Thyroid gland (tissue), 4 donors: ENCODE measurements at regions not wholly inside any gene's neighbourhood (a gene's known extent, or its start where the extent isn't known, plus 50 kb on each side); places are given as distances from the start of the nearest gene placed in this dataset.

Source experiments
- DNase-seq, 2 donors: peaks; one replicate each; pipeline ENCODE4 v3.0.0-alpha.2; 2019
- H3K27ac ChIP-seq, 3 donors: fragments of 200-600 bp; sonication (generic); 1 replicate in 2 of 3; 2 replicates in 1 of 3; pipeline ENCODE4 v1.5.1; 2016 to 2019; ENCODE audit warnings: mild to moderate bottlenecking in 1 of 3, moderate library complexity in 1 of 3
- H3K27me3 ChIP-seq: fragments of 200-600 bp; sonication (generic); one replicate; pipeline ENCODE4 v1.5.1; 2019
- H3K36me3 ChIP-seq, 2 donors: fragments of 200-600 bp; sonication (generic); one replicate each; pipeline ENCODE4 v1.5.1; 2016 to 2019
- H3K4me1 ChIP-seq, 2 donors: fragments of 200-600 bp; sonication (generic); one replicate each; pipeline ENCODE4 v1.5.1; 2017 to 2019
- H3K4me3 ChIP-seq, 3 donors: fragments of 200-600 bp; sonication (generic); replicated peaks in 1 of 3; 1 replicate in 2 of 3; 2 replicates in 1 of 3; pipeline ENCODE4 v1.5.1; 2016; ENCODE audit warnings: mild to moderate bottlenecking in 1 of 3
- H3K9me3 ChIP-seq: fragments of 200-600 bp; sonication (generic); one replicate; pipeline ENCODE4 v1.5.1; 2017
- POLR2A ChIP-seq, 2 donors: fragments of 450-650 bp; IDR thresholded peaks; one replicate each; pipeline ENCODE4 v1.6.1; 2017; ENCODE audit warnings: antibody characterized with exemption in 2 of 2, mild to moderate bottlenecking in 2 of 2, moderate library complexity in 1 of 2
- WGBS, 2 donors: methylation state at CpG; one replicate each; pipeline ENCODE4 v1.1.5; 2017; 5-methylcytosine and 5-hydroxymethylcytosine counted together
- intact Hi-C: fragments of 100-400 bp; cut with DNase I; formaldehyde crosslinking; loops from one replicate; pipeline ENCODE4 v1.15.1; 2023
- TF ChIP-seq, protein P1 (sequence below), 6 experiments: fragments of 200-600 bp in 3 of 6; fragments of 450-650 bp in 3 of 6; sonication (generic) in 3 of 6; IDR thresholded peaks; one replicate each; pipeline ENCODE4 v1.5.1; 2016 to 2019; ENCODE audit warnings: antibody characterized with exemption in 6 of 6, mild to moderate bottlenecking in 2 of 6, inconsistent platforms in 1 of 6, moderate library complexity in 1 of 6

DNA sequence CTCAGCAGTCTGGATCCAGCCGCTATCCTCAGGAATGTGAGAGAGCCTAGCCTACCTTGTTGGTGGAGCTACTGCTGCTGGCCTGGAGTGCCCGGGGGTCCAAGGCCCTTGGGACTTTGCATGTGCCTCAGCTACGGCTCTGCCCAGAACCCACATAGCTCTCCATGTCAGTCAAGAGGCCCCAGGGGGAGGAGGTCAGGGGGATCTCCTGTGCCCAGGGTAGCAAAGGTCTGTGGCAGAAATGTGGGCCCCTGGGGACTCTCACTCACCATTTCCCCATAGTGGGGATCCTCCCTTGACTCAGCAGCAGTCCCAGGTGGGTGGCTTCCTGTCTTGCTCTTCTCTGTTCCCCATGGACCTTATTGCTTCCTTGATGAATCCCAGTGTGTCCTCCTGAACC lies 342.7 kb upstream of the CHAC2 start:
- TF ChIP-seq, protein P1, sequence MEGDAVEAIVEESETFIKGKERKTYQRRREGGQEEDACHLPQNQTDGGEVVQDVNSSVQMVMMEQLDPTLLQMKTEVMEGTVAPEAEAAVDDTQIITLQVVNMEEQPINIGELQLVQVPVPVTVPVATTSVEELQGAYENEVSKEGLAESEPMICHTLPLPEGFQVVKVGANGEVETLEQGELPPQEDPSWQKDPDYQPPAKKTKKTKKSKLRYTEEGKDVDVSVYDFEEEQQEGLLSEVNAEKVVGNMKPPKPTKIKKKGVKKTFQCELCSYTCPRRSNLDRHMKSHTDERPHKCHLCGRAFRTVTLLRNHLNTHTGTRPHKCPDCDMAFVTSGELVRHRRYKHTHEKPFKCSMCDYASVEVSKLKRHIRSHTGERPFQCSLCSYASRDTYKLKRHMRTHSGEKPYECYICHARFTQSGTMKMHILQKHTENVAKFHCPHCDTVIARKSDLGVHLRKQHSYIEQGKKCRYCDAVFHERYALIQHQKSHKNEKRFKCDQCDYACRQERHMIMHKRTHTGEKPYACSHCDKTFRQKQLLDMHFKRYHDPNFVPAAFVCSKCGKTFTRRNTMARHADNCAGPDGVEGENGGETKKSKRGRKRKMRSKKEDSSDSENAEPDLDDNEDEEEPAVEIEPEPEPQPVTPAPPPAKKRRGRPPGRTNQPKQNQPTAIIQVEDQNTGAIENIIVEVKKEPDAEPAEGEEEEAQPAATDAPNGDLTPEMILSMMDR (IDR thresholded peaks at IDR 0.05), result no peak
- TF ChIP-seq POLR2A (IDR thresholded peaks at IDR 0.05), result no peak
- 60 to 67% methylated on average over 3 of the region's 3 CpGs for WGBS, 2 donors
- DNase-seq, result no peak
- H3K4me3 ChIP-seq, result no peak overlapping the region
- no peak overlapping the region for H3K27ac ChIP-seq
- intact Hi-C loops, result no loop called here
- no peaks in the 10 kb centered on the region for H3K27me3 ChIP-seq
- no peaks in the 10 kb centered on the region for H3K9me3 ChIP-seq
- H3K36me3 ChIP-seq, result no peaks in the 10 kb centered on the region
- H3K4me1 ChIP-seq, result no peaks in the 10 kb centered on the region

DNA sequence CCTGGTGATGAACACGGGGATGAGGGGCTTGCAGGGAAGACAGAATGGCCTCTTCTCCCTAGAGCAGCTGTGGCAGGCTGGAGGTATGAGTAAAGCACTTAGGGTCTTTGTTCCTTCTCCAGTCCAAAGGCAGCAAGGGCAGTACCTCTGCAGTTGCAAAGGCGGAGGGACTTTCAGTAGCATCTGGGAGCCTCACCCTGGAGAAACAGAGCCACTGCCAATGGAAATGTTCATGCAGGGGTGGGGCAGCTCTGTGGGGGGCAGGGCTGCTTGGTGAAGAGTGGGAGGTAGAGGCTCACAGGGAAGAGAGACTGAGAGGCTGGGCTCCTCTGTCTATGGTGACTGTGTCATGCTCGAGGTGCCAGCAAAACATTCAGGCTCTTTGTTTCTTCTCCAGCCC lies 344.1 kb upstream of the CHAC2 start:
- intact Hi-C loops, result no loop called here
- no peaks in the 10 kb centered on the region for H3K36me3 ChIP-seq
- DNase-seq, result no peak
- no peaks in the 10 kb centered on the region for H3K4me1 ChIP-seq
- H3K27ac ChIP-seq, result no peak overlapping the region
- TF ChIP-seq, protein P1 (IDR thresholded peaks at IDR 0.05), result no peak
- TF ChIP-seq POLR2A (IDR thresholded peaks at IDR 0.05), result no peak
- no peak overlapping the region for H3K4me3 ChIP-seq
- WGBS, 2 donors, result 84 to 96% methylated on average over 3 of the region's 3 CpGs
- H3K27me3 ChIP-seq, result no peaks in the 10 kb centered on the region
- H3K9me3 ChIP-seq, result no peaks in the 10 kb centered on the region

DNA sequence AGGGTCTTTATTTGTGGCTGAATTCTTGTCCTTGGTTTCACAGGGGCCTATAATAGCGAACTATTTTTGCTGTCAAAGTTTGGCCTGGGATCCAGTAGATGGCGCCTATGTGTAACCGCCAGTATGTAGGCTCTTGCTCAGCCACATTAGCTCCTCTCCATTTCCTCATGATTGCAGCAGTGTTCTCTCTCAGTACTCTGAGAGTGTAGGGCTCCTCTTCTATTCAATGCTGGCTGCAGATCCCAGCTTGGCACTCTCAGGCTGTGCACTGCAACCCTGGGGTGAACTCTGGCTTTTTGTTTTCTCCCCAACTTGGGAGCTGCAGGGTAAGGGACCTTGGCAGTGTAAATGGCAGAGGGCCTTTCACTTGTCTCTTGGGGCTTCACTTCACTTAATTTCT lies 344.6 kb upstream of the CHAC2 start:
- Histone ChIP-seq H3K36me3 (no peaks in the 10 kb centered on the region), H3K4me1 (no peaks in the 10 kb centered on the region), H3K9me3 (no peaks in the 10 kb centered on the region), H3K27me3 (no peaks in the 10 kb centered on the region), H3K4me3 (no peak overlapping the region), H3K27ac (no peak overlapping the region)
- intact Hi-C loops, result no loop called here
- TF ChIP-seq, protein P1 (IDR thresholded peaks at IDR 0.05), result peak in 5 of 6 experiments; percentile 13 to 61 (median 51)
- no peak for TF ChIP-seq POLR2A (IDR thresholded peaks at IDR 0.05)
- DNase-seq, result peak; percentile 61 to 63
- WGBS, 2 donors, result 36 to 74% methylated on average over 3 of the region's 3 CpGs

DNA sequence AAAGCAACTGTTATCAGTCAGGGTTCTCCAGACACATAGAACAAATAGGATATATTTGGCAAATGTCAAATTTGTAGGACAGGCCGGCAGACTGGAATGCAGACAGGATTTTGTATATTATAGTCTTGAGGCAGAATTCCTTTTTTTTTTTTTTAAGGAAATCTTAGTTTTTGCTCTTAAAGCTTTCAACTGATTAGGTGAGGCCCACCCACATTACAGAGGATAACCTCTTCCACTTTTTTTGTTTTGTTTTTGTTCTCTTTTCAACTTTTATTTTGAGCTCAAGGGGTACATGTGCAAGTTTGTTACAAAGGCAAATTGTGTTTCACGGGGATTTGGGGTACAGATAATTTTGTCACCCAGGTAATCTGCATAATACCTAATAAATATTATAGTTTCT lies 350.2 kb upstream of the CHAC2 start:
- intact Hi-C loops, result no loop called here

DNA sequence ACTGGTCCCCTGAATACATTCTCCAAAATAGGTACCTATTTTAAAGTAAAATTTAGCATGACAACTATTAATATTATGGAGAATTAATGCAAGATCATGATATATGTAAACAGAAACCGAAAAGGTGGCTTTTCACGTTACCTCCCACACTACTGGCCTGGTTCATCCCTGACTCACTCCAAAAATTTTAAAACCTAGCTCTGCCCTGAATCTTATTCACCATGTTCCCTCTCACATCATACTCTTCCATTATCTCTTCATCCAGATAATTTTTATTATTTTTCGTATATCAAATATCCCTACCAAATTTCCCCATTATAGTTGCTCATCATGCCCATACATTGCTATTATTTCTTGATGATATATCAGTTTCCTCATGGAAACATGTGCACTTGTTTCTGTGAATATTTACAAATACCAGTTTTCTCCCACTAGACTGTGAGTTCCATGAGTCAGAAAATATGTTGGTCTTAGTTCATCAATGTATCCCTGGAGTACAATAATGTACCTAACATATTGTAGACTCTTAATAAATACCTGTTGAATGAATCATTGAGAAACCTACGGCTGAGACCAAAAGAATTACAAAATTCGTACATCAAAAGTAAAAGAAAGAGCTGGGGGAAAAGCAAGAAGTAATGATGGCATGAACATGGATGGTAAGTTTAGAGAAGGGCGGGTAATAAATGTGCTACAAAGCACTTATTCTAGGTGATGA lies 360.1 kb upstream of the CHAC2 start:
- Histone ChIP-seq H3K27ac (no peak overlapping the region), H3K27me3 (no peaks in the 10 kb centered on the region), H3K4me3 (no peak overlapping the region), H3K36me3 (no peaks in the 10 kb centered on the region), H3K4me1 (no peaks in the 10 kb centered on the region), H3K9me3 (no peaks in the 10 kb centered on the region)
- intact Hi-C loops, result no loop called here
- TF ChIP-seq, protein P1 (IDR thresholded peaks at IDR 0.05), result no peak
- TF ChIP-seq POLR2A (IDR thresholded peaks at IDR 0.05), result no peak
- WGBS, 2 donors, result 93% methylated on average over 6 of the region's 6 CpGs
- no peak for DNase-seq

More for the DNA sequence above, 350.2 kb upstream of the CHAC2 start:
- DNase-seq, result no peak
- H3K27me3 ChIP-seq, result no peaks in the 10 kb centered on the region
- no peaks in the 10 kb centered on the region for H3K9me3 ChIP-seq
- H3K4me3 ChIP-seq, result no peak overlapping the region
- H3K4me1 ChIP-seq, result no peaks in the 10 kb centered on the region
- no peak overlapping the region for H3K27ac ChIP-seq
- 91 to 97% methylated on average over 2 of the region's 2 CpGs for WGBS, 2 donors
- no peaks in the 10 kb centered on the region for H3K36me3 ChIP-seq
- TF ChIP-seq POLR2A (IDR thresholded peaks at IDR 0.05), result no peak
- TF ChIP-seq, protein P1 (IDR thresholded peaks at IDR 0.05), result no peak
